ENCODE measurements at regions not wholly inside any gene's neighbourhood (a gene's known extent, or its start where the extent isn't known, plus 50 kb on each side); places are given as distances from the start of the nearest gene placed in this dataset.

DNA sequence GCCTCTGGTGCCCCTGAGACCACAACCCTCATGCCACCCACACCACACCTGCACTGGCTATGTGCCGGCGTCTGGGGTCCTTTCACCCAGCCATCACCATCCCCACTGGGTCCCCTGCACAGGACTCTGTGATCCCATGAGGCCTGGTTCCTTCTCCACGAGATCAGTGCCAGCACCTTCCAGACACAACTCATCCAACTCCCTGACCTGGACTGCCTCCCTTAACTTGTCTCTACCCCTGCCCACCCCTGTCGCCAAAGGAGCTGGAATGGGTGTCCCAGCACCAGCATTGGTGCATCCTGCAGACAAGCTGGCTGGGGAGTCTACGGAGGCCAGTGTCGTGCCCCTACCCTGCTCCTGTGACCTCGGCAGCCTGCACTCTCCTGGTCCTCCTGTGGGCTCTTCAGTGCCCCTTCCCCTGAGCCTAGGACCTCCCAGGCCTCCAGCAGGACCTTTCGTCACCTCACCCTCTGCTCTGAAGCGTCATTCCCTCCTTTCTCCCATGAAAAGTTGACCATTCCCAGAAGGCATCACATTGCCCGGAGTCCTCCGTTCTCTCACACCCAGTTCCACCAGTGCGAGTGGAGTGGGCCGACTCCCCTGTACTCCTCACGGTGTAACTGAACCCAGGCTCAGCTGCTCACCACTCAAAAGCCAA, 87.7 kb downstream of the NSUN2 start:
- TF ChIP-seq, protein P1, sequence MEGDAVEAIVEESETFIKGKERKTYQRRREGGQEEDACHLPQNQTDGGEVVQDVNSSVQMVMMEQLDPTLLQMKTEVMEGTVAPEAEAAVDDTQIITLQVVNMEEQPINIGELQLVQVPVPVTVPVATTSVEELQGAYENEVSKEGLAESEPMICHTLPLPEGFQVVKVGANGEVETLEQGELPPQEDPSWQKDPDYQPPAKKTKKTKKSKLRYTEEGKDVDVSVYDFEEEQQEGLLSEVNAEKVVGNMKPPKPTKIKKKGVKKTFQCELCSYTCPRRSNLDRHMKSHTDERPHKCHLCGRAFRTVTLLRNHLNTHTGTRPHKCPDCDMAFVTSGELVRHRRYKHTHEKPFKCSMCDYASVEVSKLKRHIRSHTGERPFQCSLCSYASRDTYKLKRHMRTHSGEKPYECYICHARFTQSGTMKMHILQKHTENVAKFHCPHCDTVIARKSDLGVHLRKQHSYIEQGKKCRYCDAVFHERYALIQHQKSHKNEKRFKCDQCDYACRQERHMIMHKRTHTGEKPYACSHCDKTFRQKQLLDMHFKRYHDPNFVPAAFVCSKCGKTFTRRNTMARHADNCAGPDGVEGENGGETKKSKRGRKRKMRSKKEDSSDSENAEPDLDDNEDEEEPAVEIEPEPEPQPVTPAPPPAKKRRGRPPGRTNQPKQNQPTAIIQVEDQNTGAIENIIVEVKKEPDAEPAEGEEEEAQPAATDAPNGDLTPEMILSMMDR (IDR thresholded peaks at IDR 0.05) = no peak
- TF ChIP-seq POLR2A (IDR thresholded peaks at IDR 0.05) (no peak), EP300 (IDR thresholded peaks at IDR 0.05) (no peak)
